ENCODE measurements at regions not wholly inside any gene's neighbourhood (a gene's known extent, or its start where the extent isn't known, plus 50 kb on each side); places are given as distances from the start of the nearest gene placed in this dataset.
A peak's percentile ranks its signal among the peaks of the same experiment; 100 is the strongest.
"Not testable (repeated sequence)": the region's sequence is repeated elsewhere in the genome, so short reads cannot be mapped to it uniquely, and the experiment has no call there.

- in situ Hi-C loops (cut with MboI; ENCODE audit: low pct_unique_long_range_greater_than_20kb, low sequenced_read_pairs, unreplicated experiment), result no loop called here
- TF ChIP-seq, protein P1, sequence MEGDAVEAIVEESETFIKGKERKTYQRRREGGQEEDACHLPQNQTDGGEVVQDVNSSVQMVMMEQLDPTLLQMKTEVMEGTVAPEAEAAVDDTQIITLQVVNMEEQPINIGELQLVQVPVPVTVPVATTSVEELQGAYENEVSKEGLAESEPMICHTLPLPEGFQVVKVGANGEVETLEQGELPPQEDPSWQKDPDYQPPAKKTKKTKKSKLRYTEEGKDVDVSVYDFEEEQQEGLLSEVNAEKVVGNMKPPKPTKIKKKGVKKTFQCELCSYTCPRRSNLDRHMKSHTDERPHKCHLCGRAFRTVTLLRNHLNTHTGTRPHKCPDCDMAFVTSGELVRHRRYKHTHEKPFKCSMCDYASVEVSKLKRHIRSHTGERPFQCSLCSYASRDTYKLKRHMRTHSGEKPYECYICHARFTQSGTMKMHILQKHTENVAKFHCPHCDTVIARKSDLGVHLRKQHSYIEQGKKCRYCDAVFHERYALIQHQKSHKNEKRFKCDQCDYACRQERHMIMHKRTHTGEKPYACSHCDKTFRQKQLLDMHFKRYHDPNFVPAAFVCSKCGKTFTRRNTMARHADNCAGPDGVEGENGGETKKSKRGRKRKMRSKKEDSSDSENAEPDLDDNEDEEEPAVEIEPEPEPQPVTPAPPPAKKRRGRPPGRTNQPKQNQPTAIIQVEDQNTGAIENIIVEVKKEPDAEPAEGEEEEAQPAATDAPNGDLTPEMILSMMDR (IDR thresholded peaks at IDR 0.05; ENCODE audit: extremely low read depth, insufficient read depth, missing control alignments), result no peak
- no peak for DNase-seq (ENCODE audit: low spot score)
Observed at GRCh38 chr7:89605362-89605761, 548.9 kb upstream of the STEAP1 start.

DNA sequence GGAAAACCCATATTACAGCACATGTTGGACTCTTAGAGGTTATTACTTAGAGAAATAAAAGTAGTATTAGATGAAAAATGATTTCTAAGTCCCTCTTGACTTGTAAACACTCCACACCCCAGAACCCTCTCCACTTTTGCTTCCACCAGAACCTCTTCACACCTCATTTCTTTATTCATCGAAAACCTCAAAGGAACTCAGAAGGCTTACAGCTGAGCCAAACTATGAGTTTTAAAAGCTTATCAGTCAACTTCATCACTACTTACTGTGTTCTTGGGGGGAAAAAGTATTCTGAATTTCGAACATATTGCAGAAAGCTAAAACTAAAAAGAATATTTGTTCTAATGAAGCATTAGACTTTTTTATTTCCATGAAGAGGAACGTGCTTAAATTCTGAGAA lies 547.8 kb upstream of the STEAP1 start:
- in situ Hi-C loops (cut with MboI; ENCODE audit: low pct_unique_long_range_greater_than_20kb, low sequenced_read_pairs, unreplicated experiment), result no loop called here
- DNase-seq (ENCODE audit: low spot score), result no peak
- TF ChIP-seq, protein P1 (IDR thresholded peaks at IDR 0.05; ENCODE audit: extremely low read depth, insufficient read depth, missing control alignments), result no peak

DNA sequence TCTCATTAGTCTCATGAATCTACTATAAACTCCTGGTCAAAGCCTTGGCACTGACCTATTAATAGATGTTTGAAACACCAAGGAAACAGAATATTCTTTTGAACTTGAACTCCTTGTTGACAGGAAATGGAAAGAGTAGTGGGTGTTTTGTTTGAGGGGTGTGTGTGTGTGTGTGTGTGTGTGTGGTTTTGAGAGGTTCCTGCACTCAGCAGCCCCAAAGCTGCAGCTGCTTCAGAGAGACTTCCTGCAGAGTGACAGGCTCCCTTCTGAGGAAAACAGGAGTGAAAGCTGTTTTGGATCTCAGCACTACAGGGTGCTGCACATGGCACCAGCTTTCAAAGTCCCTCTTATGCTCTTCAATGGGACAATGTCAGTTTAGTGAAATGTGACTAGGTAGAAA lies 546.5 kb upstream of the STEAP1 start:
- TF ChIP-seq, protein P1 (IDR thresholded peaks at IDR 0.05; ENCODE audit: extremely low read depth, insufficient read depth, missing control alignments), result no peak
- DNase-seq (ENCODE audit: low spot score), result no peak
- in situ Hi-C loops (cut with MboI; ENCODE audit: low pct_unique_long_range_greater_than_20kb, low sequenced_read_pairs, unreplicated experiment), result no loop called here

- DNase-seq (ENCODE audit: low spot score); in situ Hi-C loops (cut with MboI; ENCODE audit: low pct_unique_long_range_greater_than_20kb, low sequenced_read_pairs, unreplicated experiment): not testable (repeated sequence)
Observed at GRCh38 chr7:89616829-89617228, 537.4 kb upstream of the STEAP1 start.

- DNase-seq (ENCODE audit: low spot score), result no peak
- in situ Hi-C loops (cut with MboI; ENCODE audit: low pct_unique_long_range_greater_than_20kb, low sequenced_read_pairs, unreplicated experiment), result no loop called here
- TF ChIP-seq, protein P1 (IDR thresholded peaks at IDR 0.05; ENCODE audit: extremely low read depth, insufficient read depth, missing control alignments), result no peak
Observed at GRCh38 chr7:89618274-89618673, 536.0 kb upstream of the STEAP1 start.

GRCh38 chr7:89621925-89622641 lies 532.2 kb upstream of the STEAP1 start:
- DNase-seq (ENCODE audit: low spot score), result no peak
- in situ Hi-C loops (cut with MboI; ENCODE audit: low pct_unique_long_range_greater_than_20kb, low sequenced_read_pairs, unreplicated experiment), result no loop called here
- TF ChIP-seq, protein P1 (IDR thresholded peaks at IDR 0.05; ENCODE audit: extremely low read depth, insufficient read depth, missing control alignments), result no peak

GRCh38 chr7:89623018-89623672 lies 531.1 kb upstream of the STEAP1 start:
- in situ Hi-C loops (cut with MboI; ENCODE audit: low pct_unique_long_range_greater_than_20kb, low sequenced_read_pairs, unreplicated experiment), result no loop called here
- DNase-seq (ENCODE audit: low spot score), result peak; percentile 23
- TF ChIP-seq, protein P1 (IDR thresholded peaks at IDR 0.05; ENCODE audit: extremely low read depth, insufficient read depth, missing control alignments), result peak; percentile 85

- in situ Hi-C loops (cut with MboI; ENCODE audit: low pct_unique_long_range_greater_than_20kb, low sequenced_read_pairs, unreplicated experiment); DNase-seq (ENCODE audit: low spot score): not testable (repeated sequence)
Observed at GRCh38 chr7:89624155-89624554, 530.1 kb upstream of the STEAP1 start.
